Bronchial epithelial cell (primary cell): ENCODE measurements at regions not wholly inside any gene's neighbourhood (a gene's known extent, or its start where the extent isn't known, plus 50 kb on each side); places are given as distances from the start of the nearest gene placed in this dataset.

Experiments
- DNase-seq: peaks from one replicate; pipeline ENCODE4 v3.0.0-alpha.2; 2010; ENCODE audit warnings: low read depth
- FAIRE-seq: peaks from 2 replicates; lab custom pipeline; 2011; peaks lifted over from hg19 to GRCh38; lab: Jason Lieb, UNC
- H3K27me3 ChIP-seq: 2 replicates; pipeline ENCODE4 v1.5.1; 2011; ENCODE audit warnings: low read length; ENCODE audit not compliant: control insufficient read depth, insufficient read depth
- H3K36me3 ChIP-seq: 2 replicates; pipeline ENCODE4 v1.5.1; 2011; ENCODE audit warnings: low read length; ENCODE audit not compliant: control insufficient read depth, insufficient read depth
- H3K4me3 ChIP-seq: 2 replicates; pipeline ENCODE4 v1.5.1; 2011; ENCODE audit warnings: mild to moderate bottlenecking, low read depth, low read length, control low read depth
- TF ChIP-seq, protein P1 (sequence below): IDR thresholded peaks from 2 replicates; pipeline ENCODE4 v1.5.1; 2011; ENCODE audit warnings: mild to moderate bottlenecking, moderate library complexity, low read length, control low read depth, inconsistent platforms; ENCODE audit not compliant: insufficient read depth, severe bottlenecking

- Histone ChIP-seq H3K36me3 (no peaks in the 10 kb centered on the region), H3K27me3 (no peaks in the 10 kb centered on the region), H3K4me3 (no peak overlapping the region)
- no peak for FAIRE-seq
- no peak for DNase-seq
- TF ChIP-seq, protein P1, sequence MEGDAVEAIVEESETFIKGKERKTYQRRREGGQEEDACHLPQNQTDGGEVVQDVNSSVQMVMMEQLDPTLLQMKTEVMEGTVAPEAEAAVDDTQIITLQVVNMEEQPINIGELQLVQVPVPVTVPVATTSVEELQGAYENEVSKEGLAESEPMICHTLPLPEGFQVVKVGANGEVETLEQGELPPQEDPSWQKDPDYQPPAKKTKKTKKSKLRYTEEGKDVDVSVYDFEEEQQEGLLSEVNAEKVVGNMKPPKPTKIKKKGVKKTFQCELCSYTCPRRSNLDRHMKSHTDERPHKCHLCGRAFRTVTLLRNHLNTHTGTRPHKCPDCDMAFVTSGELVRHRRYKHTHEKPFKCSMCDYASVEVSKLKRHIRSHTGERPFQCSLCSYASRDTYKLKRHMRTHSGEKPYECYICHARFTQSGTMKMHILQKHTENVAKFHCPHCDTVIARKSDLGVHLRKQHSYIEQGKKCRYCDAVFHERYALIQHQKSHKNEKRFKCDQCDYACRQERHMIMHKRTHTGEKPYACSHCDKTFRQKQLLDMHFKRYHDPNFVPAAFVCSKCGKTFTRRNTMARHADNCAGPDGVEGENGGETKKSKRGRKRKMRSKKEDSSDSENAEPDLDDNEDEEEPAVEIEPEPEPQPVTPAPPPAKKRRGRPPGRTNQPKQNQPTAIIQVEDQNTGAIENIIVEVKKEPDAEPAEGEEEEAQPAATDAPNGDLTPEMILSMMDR: no peak
These were observed 151.3 kb upstream of the MAP3K1 start for GRCh38 chr5:56664025-56664424.

DNA sequence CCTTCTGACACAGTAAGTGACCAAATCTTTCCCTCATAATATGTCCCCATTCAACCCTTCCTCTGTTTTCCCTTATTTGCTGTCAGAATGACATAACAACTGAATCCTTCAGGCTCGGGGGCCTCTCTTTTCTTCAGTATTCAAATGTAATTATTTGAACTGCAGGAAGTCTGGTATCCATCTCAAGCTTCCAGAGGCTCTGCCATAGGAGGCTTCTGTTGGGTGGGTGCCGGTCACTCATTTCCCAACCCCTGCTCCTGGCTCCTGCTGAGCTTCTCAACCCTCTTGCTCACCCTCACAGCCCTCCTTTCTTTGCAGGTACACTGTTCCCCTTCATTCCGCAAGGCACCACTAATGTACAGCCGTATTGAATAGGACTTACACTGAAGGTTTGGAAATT is 151.8 kb upstream of the MAP3K1 start:
- no peaks in the 10 kb centered on the region for H3K27me3 ChIP-seq
- TF ChIP-seq, protein P1: no peak
- H3K4me3 ChIP-seq: no peak overlapping the region
- no peak for FAIRE-seq
- DNase-seq: no peak
- H3K36me3 ChIP-seq: no peaks in the 10 kb centered on the region

DNA sequence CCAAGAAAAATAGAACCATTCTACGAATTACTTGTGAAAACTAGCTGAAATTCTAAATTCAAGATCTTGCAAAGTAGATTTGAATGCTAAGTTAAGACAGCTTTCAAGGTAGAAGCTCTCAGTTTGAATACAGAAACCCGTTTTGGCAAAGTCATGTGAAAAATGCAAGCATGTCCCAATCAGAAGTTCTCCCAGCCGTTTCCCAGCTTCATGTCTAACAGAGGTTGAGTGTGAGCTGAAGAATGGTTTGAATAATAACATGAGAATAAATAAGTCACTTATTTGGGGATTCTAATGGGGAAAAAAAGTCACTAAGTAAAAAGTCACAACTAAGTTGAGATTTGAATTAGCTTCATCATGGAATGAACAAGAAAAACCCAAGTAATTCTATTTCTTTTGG is 152.5 kb upstream of the MAP3K1 start:
- no peak for DNase-seq
- Histone ChIP-seq H3K4me3 (no peak overlapping the region), H3K36me3 (no peaks in the 10 kb centered on the region), H3K27me3 (no peaks in the 10 kb centered on the region)
- no peak for FAIRE-seq
- TF ChIP-seq, protein P1: no peak

DNA sequence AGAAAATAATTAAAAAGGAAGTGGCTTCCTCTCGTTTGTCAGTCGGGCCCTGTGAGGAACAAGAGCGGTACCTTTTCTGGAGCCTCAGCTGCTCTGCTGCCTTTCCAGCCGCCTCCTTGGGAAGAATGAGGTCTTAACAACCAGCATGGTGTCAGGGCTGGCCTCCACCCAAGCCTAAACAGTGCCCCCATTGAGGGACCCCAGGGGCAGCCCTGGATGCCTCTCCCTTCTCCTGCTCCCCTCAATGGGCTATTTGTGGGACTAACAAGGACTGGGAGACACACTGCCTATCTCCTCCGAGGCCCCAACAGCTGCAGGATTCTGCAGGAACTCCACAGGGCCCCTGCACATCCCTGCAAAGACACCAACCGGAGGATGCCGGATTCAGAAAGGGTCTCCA is 155.4 kb upstream of the MAP3K1 start:
- H3K36me3 ChIP-seq: no peaks in the 10 kb centered on the region
- FAIRE-seq: no peak
- TF ChIP-seq, protein P1: no peak
- DNase-seq: no peak
- H3K4me3 ChIP-seq: no peak overlapping the region
- no peaks in the 10 kb centered on the region for H3K27me3 ChIP-seq

GRCh38 chr5:56658972-56659371 is 156.4 kb upstream of the MAP3K1 start:
- H3K36me3 ChIP-seq: no peaks in the 10 kb centered on the region
- FAIRE-seq (no peak), DNase-seq (peak; percentile 40)
- TF ChIP-seq, protein P1: no peak
- no peak overlapping the region for H3K4me3 ChIP-seq
- H3K27me3 ChIP-seq: no peaks in the 10 kb centered on the region
